GM12864 (cell line): ENCODE measurements at regions not wholly inside any gene's neighbourhood (a gene's known extent, or its start where the extent isn't known, plus 50 kb on each side); places are given as distances from the start of the nearest gene placed in this dataset.

ENCODE experiments used
- DNase-seq: peaks from one replicate; pipeline ENCODE4 v3.0.0-alpha.2; 2011; ENCODE audit warnings: low read depth
- H3K4me3 ChIP-seq: 2 replicates; pipeline ENCODE4 v1.5.1; 2011; ENCODE audit warnings: mild to moderate bottlenecking, low read depth, low read length, control low read depth
- CTCF ChIP-seq: IDR thresholded peaks from 2 replicates; pipeline ENCODE4 v1.5.1; 2011; ENCODE audit warnings: low read depth, mild to moderate bottlenecking, moderate library complexity, low read length, control low read depth, inconsistent platforms; ENCODE audit errors: missing control alignments

- H3K4me3 ChIP-seq, result no peak overlapping the region
- no peak for TF ChIP-seq CTCF
- DNase-seq, result no peak
Measured at GRCh38 chr4:181193131-181193930, 1049.9 kb upstream of the TENM3 start.

- no peak overlapping the region for H3K4me3 ChIP-seq
- DNase-seq, result no peak
- no peak for TF ChIP-seq CTCF
Measured at GRCh38 chr4:181194096-181194495, 1049.1 kb upstream of the TENM3 start.

GRCh38 chr4:181200076-181200475, 1043.1 kb upstream of the TENM3 start:
- no peak for DNase-seq
- H3K4me3 ChIP-seq, result no peak overlapping the region
- no peak for TF ChIP-seq CTCF

- no peak for TF ChIP-seq CTCF
- no peak for DNase-seq
- H3K4me3 ChIP-seq, result no peak overlapping the region
Measured at GRCh38 chr4:181202240-181202639, 1041.0 kb upstream of the TENM3 start.

GRCh38 chr4:181204109-181204508, 1039.1 kb upstream of the TENM3 start:
- no peak for DNase-seq
- H3K4me3 ChIP-seq, result no peak overlapping the region
- TF ChIP-seq CTCF, result no peak

GRCh38 chr4:181213551-181213950, 1029.7 kb upstream of the TENM3 start:
- no peak for DNase-seq
- H3K4me3 ChIP-seq, result no peak overlapping the region
- TF ChIP-seq CTCF, result no peak

GRCh38 chr4:181216501-181216900, 1026.7 kb upstream of the TENM3 start:
- no peak for TF ChIP-seq CTCF
- DNase-seq, result no peak

More at GRCh38 chr4:181216501-181216900, 1026.7 kb upstream of the TENM3 start:
- H3K4me3 ChIP-seq, result no peak overlapping the region
